ENCODE measurements at regions not wholly inside any gene's neighbourhood (a gene's known extent, or its start where the extent isn't known, plus 50 kb on each side); places are given as distances from the start of the nearest gene placed in this dataset.

- TF ChIP-seq CTCF (conservative IDR thresholded peaks at IDR 0.05 in 1 of 2, IDR thresholded peaks at IDR 0.05 in 1 of 2; ENCODE audit: low read depth in 1 of 2, low read length in 2 of 2) (no peak), EZH2 (IDR thresholded peaks at IDR 0.05; ENCODE audit: low read length, missing control alignments) (no peak)
Measured at GRCh38 chrX:103148075-103148474, 55.1 kb upstream of the NXF3 start.
